ENCODE measurements at regions not wholly inside any gene's neighbourhood (a gene's known extent, or its start where the extent isn't known, plus 50 kb on each side); places are given as distances from the start of the nearest gene placed in this dataset.

GRCh38 chr10:56091872-56092271 is 269.2 kb downstream of the ZWINT start:
- TF ChIP-seq CTCF (conservative IDR thresholded peaks at IDR 0.05; ENCODE audit: low read depth, low read length) (no peak), EZH2 (IDR thresholded peaks at IDR 0.05; ENCODE audit: low read length, unreplicated experiment) (no peak)
